IMR-90 (cell line): ENCODE measurements at regions not wholly inside any gene's neighbourhood (a gene's known extent, or its start where the extent isn't known, plus 50 kb on each side); places are given as distances from the start of the nearest gene placed in this dataset.

Source experiments
- ATAC-seq: fragments of 200-7000 bp; cut with Tn5 transposase; 2 replicates; pipeline ENCODE4 v1.9.1; 2020; ENCODE audit warnings: low read depth, mild to moderate bottlenecking, moderate library complexity
- BruUV-seq: library from RNA; stranded (reverse); fragments of 400-500 nt; replicated peaks from 2 replicates; lab custom pipeline; 2021; lab: Mats Ljungman, UMichigan
- CTCF ChIA-PET: fragments of 300-600 bp; formaldehyde crosslinking; extraction: SDS; loops from one replicate; lab custom pipeline; 2021; ENCODE audit warnings: antibody characterized with exemption; lab: Yijun Ruan, JAX
- POLR2A ChIA-PET: fragments of 300-600 bp; sonication (Branson Sonifier 250); formaldehyde crosslinking; loops from one replicate; lab custom pipeline; 2022; ENCODE audit warnings: antibody characterized with exemption; ENCODE audit not compliant: unreplicated experiment; lab: Charles Lee
- DNase-seq: peaks from one replicate; pipeline ENCODE4 v3.0.0; 2013
- H2AFZ ChIP-seq: replicated peaks from 2 replicates; pipeline ENCODE3; 2013; ENCODE audit warnings: low read length, mild to moderate bottlenecking; ENCODE audit not compliant: poor library complexity
- H2AK5ac ChIP-seq: 2 replicates; pipeline ENCODE4 v1.6.1; 2013; ENCODE audit warnings: low read depth, low read length, inconsistent platforms
- H2AK9ac ChIP-seq: replicated peaks from 2 replicates; pipeline ENCODE3; 2013; ENCODE audit warnings: mild to moderate bottlenecking, low read depth, low read length, moderate library complexity; ENCODE audit not compliant: poor library complexity
- H2BK120ac ChIP-seq: 2 replicates; pipeline ENCODE4 v1.6.1; 2013; ENCODE audit warnings: low read depth, low read length, inconsistent platforms
- H2BK15ac ChIP-seq: 3 replicates; pipeline ENCODE4 v1.6.1; 2013; ENCODE audit warnings: low read depth, low read length, inconsistent platforms
- H2BK20ac ChIP-seq: 2 replicates; pipeline ENCODE4 v1.6.1; 2013; ENCODE audit warnings: low read depth, mild to moderate bottlenecking, inconsistent platforms, low read length, moderate library complexity
- H2BK5ac ChIP-seq: 2 replicates; pipeline ENCODE4 v1.6.1; 2013; ENCODE audit warnings: mild to moderate bottlenecking, low read depth, low read length, inconsistent platforms; ENCODE audit not compliant: poor library complexity, severe bottlenecking
- H3K14ac ChIP-seq: replicated peaks from 2 replicates; pipeline ENCODE4 v1.6.1; 2013; ENCODE audit warnings: low read depth, low read length, inconsistent platforms
- H3K18ac ChIP-seq: 2 replicates; pipeline ENCODE4 v1.6.1; 2013; ENCODE audit warnings: low read depth, low read length, control low read depth
- H3K23ac ChIP-seq: 2 replicates; pipeline ENCODE4 v1.6.1; 2013; ENCODE audit warnings: low read depth, low read length, inconsistent platforms
- H3K27ac ChIP-seq: 2 replicates; pipeline ENCODE4 v1.5.1; 2013; ENCODE audit warnings: mild to moderate bottlenecking, control low read depth, low read length; ENCODE audit not compliant: insufficient read depth
- H3K27me3 ChIP-seq: 2 replicates; pipeline ENCODE4 v1.6.1; 2013; ENCODE audit warnings: low read length; ENCODE audit not compliant: control insufficient read depth, insufficient read depth
- H3K36me3 ChIP-seq: 2 replicates; pipeline ENCODE4 v1.6.1; 2013; ENCODE audit warnings: low read length, mixed read lengths; ENCODE audit not compliant: control insufficient read depth, insufficient read depth
- H3K4ac ChIP-seq: 2 replicates; pipeline ENCODE4 v1.6.1; 2013; ENCODE audit warnings: low read depth, low read length, inconsistent platforms
- H3K4me1 ChIP-seq: 2 replicates; pipeline ENCODE4 v1.6.1; 2013; ENCODE audit warnings: low read length, mixed read lengths; ENCODE audit not compliant: control insufficient read depth, insufficient read depth
- H3K4me2 ChIP-seq: 2 replicates; pipeline ENCODE4 v1.6.1; 2013; ENCODE audit warnings: low read depth, mild to moderate bottlenecking, control low read depth, low read length, moderate library complexity
- H3K4me3 ChIP-seq: 2 replicates; pipeline ENCODE4 v1.5.1; 2013; ENCODE audit warnings: low read depth, mild to moderate bottlenecking, control low read depth, low read length, moderate library complexity; ENCODE audit not compliant: insufficient read depth
- H3K56ac ChIP-seq: 2 replicates; pipeline ENCODE4 v1.6.1; 2013; ENCODE audit warnings: low read length, inconsistent platforms; ENCODE audit not compliant: insufficient read depth; ENCODE audit errors: extremely low read depth
- H3K79me1 ChIP-seq, 2 experiments: 2 replicates each; pipeline ENCODE4 v1.6.1; 2013; ENCODE audit warnings: low read length in 2 of 2, inconsistent platforms in 1 of 2, low read depth in 1 of 2
- H3K9ac ChIP-seq: 2 replicates; pipeline ENCODE4 v1.6.1; 2013; ENCODE audit warnings: low read depth, low read length, control low read depth
- H3K9me1 ChIP-seq: 2 replicates; pipeline ENCODE4 v1.6.1; 2013; ENCODE audit warnings: low read length, inconsistent platforms; ENCODE audit not compliant: insufficient read depth
- H3K9me3 ChIP-seq: 2 replicates; pipeline ENCODE4 v1.6.1; 2013; ENCODE audit warnings: low read length; ENCODE audit not compliant: control insufficient read depth, insufficient read depth
- H4K20me1 ChIP-seq: 2 replicates; pipeline ENCODE4 v1.6.1; 2013; ENCODE audit warnings: low read length, inconsistent platforms; ENCODE audit not compliant: insufficient read depth
- H4K5ac ChIP-seq: 2 replicates; pipeline ENCODE4 v1.6.1; 2013; ENCODE audit warnings: mild to moderate bottlenecking, low read depth, low read length, control low read depth
- H4K8ac ChIP-seq, 2 experiments: 2 replicates each; pipeline ENCODE4 v1.6.1; 2013; ENCODE audit warnings: low read depth in 2 of 2, low read length in 2 of 2, control low read depth in 1 of 2, inconsistent platforms in 1 of 2
- H4K91ac ChIP-seq: 2 replicates; pipeline ENCODE4 v1.6.1; 2013; ENCODE audit warnings: low read depth, low read length, inconsistent platforms; ENCODE audit not compliant: insufficient read depth
- BHLHE40 ChIP-seq: fragments of 150-350 bp; IDR thresholded peaks from 2 replicates; pipeline ENCODE4 v1.6.1; 2016; ENCODE audit warnings: mild to moderate bottlenecking, low read depth, low read length
- CEBPB ChIP-seq: IDR thresholded peaks from 2 replicates; pipeline ENCODE4 v1.6.1; 2012; ENCODE audit warnings: low read depth, low read length, improper control_type of control experiment
- CHD1 ChIP-seq: IDR thresholded peaks from 2 replicates; pipeline ENCODE4 v1.6.1; 2012; ENCODE audit warnings: low read depth, low read length, improper control_type of control experiment
- FOS ChIP-seq: fragments of 150-350 bp; IDR thresholded peaks from 2 replicates; pipeline ENCODE4 v1.6.1; 2016; ENCODE audit warnings: low read depth, low read length
- MAZ ChIP-seq: IDR thresholded peaks from 2 replicates; pipeline ENCODE4 v1.6.1; 2012; ENCODE audit warnings: low read depth, mild to moderate bottlenecking, low read length, improper control_type of control experiment, moderate library complexity, borderline replicate concordance
- NFE2L2 ChIP-seq: fragments of 150-350 bp; IDR thresholded peaks from 2 replicates; pipeline ENCODE4 v1.6.1; 2016; ENCODE audit warnings: low read depth, mild to moderate bottlenecking, low read length
- POLR2A ChIP-seq: IDR thresholded peaks from 2 replicates; pipeline ENCODE4 v1.6.1; 2012; ENCODE audit warnings: mild to moderate bottlenecking, low read depth, low read length
- RAD21 ChIP-seq: IDR thresholded peaks from 2 replicates; pipeline ENCODE4 v1.6.1; 2012; ENCODE audit warnings: low read length, improper control_type of control experiment
- RCOR1 ChIP-seq: IDR thresholded peaks from 2 replicates; pipeline ENCODE4 v1.6.1; 2012; ENCODE audit warnings: mild to moderate bottlenecking, low read length, improper control_type of control experiment; ENCODE audit not compliant: insufficient replicate concordance
- SMC3 ChIP-seq: fragments of 150-350 bp; IDR thresholded peaks from 2 replicates; pipeline ENCODE4 v1.6.1; 2016; ENCODE audit warnings: low read depth, mild to moderate bottlenecking, antibody characterized with exemption, low read length, moderate library complexity
- WGBS, 2 experiments: methylation state at CpG; one replicate each; pipeline versions ENCODE4 v1.1.5 to v1.1.7; 2013; ENCODE audit warnings: missing lambda C conversion rate in 2 of 2; ENCODE audit not compliant: insufficient read length in 1 of 2; ENCODE audit errors: extremely low coverage in 2 of 2; 5-methylcytosine and 5-hydroxymethylcytosine counted together
- dilution Hi-C: fragments of 300-500 bp; cut with HindIII; formaldehyde crosslinking; loops from one replicate; pipeline ENCODE4 v1.14.3; 2018; ENCODE audit warnings: low sequenced_read_pairs; ENCODE audit not compliant: unreplicated experiment
- in situ Hi-C: fragments of 300-500 bp; cut with MboI; formaldehyde crosslinking; loops from 3 replicates; pipeline ENCODE4 v1.14.3; 2019; ENCODE audit warnings: low sequenced_read_pairs, inconsistent platforms, mixed read lengths
- intact Hi-C: fragments of 100-400 bp; cut with micrococcal nuclease; formaldehyde crosslinking; loops from 2 replicates; pipeline ENCODE4 v1.10.0; 2022
- TF ChIP-seq, protein P1 (sequence below): fragments of 150-350 bp; IDR thresholded peaks from 2 replicates; pipeline ENCODE4 v1.6.1; 2017; ENCODE audit warnings: mild to moderate bottlenecking, antibody characterized with exemption, low read length, low read depth
- TF ChIP-seq, protein P2 (sequence below): conservative IDR thresholded peaks from 2 replicates; pipeline ENCODE4 v1.5.1; 2012; ENCODE audit warnings: mild to moderate bottlenecking, low read depth, low read length, improper control_type of control experiment

DNA sequence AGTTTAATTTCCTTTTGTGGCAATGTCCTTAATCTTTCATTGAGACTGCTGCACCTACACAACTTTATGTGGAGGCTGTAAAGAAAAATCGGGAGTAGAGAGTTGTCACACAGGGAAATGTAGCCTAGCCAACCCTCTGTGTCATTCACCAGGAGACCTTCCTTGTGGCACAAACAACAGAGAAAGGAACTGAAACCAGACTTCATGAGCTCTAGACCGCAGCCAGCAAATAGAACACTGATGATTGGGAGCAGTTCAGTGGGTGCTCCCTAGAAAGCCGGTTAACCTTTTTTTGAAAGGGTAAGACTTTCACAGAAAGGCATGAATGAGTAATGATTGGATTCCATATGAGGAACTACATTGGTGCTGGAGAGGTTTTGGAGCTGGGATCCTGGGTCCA is 1752.4 kb upstream of the CELF4 start:
- Histone ChIP-seq H3K27me3 (no peaks in the 10 kb centered on the region), H3K18ac (no peak overlapping the region), H2AK5ac (no peak overlapping the region), H3K4me1 (no peaks in the 10 kb centered on the region), H3K4ac (no peak overlapping the region), H3K36me3 (no peaks in the 10 kb centered on the region), H3K14ac (no peak overlapping the region), H4K91ac (no peak overlapping the region), H3K4me2 (no peak overlapping the region), H3K79me1 (no peaks in the 10 kb centered on the region), H3K56ac (no peak overlapping the region), H4K8ac (no peak overlapping the region), H4K5ac (no peak overlapping the region), H2BK5ac (no peak overlapping the region), H3K23ac (no peak overlapping the region), H3K4me3 (no peak overlapping the region), H4K20me1 (no peaks in the 10 kb centered on the region), H3K9me3 (no peaks in the 10 kb centered on the region), H3K9ac (no peak overlapping the region), H2AFZ (no peak overlapping the region), H2BK20ac (no peak overlapping the region), H2BK15ac (no peak overlapping the region), H3K27ac (no peak overlapping the region), H2AK9ac (no peak overlapping the region), H3K9me1 (no peaks in the 10 kb centered on the region), H2BK120ac (no peak overlapping the region)
- BruUV-seq = no TSS peak
- intact Hi-C loops (no loop called here), dilution Hi-C loops (no loop called here), in situ Hi-C loops (no loop called here)
- ChIA-PET CTCF (no interaction called here), POLR2A (no interaction called here)
- no peak for ATAC-seq
- DNase-seq = no peak
- WGBS, 2 experiments = no CpG with 5 or more reads among the region's 3 CpGs
- TF ChIP-seq, protein P1, sequence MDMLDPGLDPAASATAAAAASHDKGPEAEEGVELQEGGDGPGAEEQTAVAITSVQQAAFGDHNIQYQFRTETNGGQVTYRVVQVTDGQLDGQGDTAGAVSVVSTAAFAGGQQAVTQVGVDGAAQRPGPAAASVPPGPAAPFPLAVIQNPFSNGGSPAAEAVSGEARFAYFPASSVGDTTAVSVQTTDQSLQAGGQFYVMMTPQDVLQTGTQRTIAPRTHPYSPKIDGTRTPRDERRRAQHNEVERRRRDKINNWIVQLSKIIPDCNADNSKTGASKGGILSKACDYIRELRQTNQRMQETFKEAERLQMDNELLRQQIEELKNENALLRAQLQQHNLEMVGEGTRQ = no peak
- TF ChIP-seq RAD21 = no peak
- no peak for TF ChIP-seq POLR2A
- no peak for TF ChIP-seq FOS
- no peak for TF ChIP-seq CHD1
- no peak for TF ChIP-seq BHLHE40
- TF ChIP-seq CEBPB = no peak
- no peak for TF ChIP-seq SMC3
- no peak for TF ChIP-seq RCOR1
- TF ChIP-seq MAZ = no peak
- TF ChIP-seq, protein P2, sequence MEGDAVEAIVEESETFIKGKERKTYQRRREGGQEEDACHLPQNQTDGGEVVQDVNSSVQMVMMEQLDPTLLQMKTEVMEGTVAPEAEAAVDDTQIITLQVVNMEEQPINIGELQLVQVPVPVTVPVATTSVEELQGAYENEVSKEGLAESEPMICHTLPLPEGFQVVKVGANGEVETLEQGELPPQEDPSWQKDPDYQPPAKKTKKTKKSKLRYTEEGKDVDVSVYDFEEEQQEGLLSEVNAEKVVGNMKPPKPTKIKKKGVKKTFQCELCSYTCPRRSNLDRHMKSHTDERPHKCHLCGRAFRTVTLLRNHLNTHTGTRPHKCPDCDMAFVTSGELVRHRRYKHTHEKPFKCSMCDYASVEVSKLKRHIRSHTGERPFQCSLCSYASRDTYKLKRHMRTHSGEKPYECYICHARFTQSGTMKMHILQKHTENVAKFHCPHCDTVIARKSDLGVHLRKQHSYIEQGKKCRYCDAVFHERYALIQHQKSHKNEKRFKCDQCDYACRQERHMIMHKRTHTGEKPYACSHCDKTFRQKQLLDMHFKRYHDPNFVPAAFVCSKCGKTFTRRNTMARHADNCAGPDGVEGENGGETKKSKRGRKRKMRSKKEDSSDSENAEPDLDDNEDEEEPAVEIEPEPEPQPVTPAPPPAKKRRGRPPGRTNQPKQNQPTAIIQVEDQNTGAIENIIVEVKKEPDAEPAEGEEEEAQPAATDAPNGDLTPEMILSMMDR = no peak
- TF ChIP-seq NFE2L2 = no peak
